Astrocyte (in vitro differentiated cells and primary cell): ENCODE measurements at regions not wholly inside any gene's neighbourhood (a gene's known extent, or its start where the extent isn't known, plus 50 kb on each side); places are given as distances from the start of the nearest gene placed in this dataset.

Experiments
- CTCF ChIP-seq: IDR thresholded peaks from 2 replicates; pipeline ENCODE4 v1.5.1; 2011; ENCODE audit warnings: low read depth, mild to moderate bottlenecking, inconsistent platforms, low read length, moderate library complexity; ENCODE audit not compliant: insufficient read depth
- EZH2 ChIP-seq: IDR thresholded peaks from 2 replicates; pipeline ENCODE4 v1.6.1; 2012; ENCODE audit warnings: mild to moderate bottlenecking, low read length, inconsistent platforms; ENCODE audit not compliant: insufficient read depth

- TF ChIP-seq EZH2 (no peak), CTCF (no peak)
Measured at GRCh38 chr2:107062599-107063220, 176.7 kb upstream of the ST6GAL2 start.
